G401.6 (cell line): ENCODE measurements at regions not wholly inside any gene's neighbourhood (a gene's known extent, or its start where the extent isn't known, plus 50 kb on each side); places are given as distances from the start of the nearest gene placed in this dataset.

ENCODE experiments used
- FAIRE-seq: peaks from 2 replicates; lab custom pipeline; 2012; peaks lifted over from hg19 to GRCh38; lab: Jason Lieb, UNC

DNA sequence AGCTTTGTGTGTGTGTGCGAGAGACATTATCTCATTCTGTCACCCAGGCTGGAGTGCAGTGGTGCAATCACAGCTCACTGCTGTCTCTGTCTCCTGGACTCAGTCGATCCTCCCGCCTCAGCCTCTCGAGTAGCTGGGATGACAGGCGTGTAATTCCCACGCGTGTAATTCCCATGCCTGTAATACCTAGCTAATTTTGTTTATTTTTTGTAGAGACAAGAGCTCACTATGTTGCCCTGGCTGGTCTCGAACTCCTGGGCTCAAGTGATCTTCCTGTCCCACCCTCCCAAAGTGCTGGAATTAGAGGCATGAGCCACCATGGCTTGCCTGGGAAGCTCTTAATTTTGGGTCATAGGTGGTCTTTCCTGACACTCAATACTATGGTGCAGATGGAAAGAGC, 205.3 kb upstream of the TNRC6C start:
- no peak for FAIRE-seq

DNA sequence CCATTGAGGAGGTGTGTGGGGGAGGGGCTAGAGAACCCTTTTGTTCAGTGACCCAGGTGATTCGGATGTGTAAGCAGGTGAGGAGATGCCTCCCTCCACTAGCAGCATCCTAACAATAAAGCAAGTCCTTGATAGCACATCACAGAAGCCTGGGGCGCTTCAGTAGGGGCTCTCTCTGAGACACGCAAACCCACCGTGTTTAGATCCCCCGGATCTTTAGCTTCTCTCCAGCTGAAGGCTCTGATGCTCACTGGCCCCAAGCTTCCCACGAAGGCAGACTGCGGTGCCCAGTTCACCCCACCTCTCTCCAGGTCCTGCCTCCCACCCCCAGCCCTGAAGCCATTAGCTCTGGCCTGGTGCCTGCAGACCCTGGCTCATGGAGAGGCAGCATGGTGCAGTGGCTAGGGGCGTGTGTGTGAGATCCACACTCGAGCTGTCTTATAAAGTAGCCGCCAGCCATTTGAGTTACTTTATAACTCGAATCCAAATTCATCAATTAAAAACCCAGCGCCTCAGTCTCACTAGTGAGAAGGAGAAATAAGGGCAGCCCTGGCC, 204.7 kb upstream of the TNRC6C start:
- no peak for FAIRE-seq

DNA sequence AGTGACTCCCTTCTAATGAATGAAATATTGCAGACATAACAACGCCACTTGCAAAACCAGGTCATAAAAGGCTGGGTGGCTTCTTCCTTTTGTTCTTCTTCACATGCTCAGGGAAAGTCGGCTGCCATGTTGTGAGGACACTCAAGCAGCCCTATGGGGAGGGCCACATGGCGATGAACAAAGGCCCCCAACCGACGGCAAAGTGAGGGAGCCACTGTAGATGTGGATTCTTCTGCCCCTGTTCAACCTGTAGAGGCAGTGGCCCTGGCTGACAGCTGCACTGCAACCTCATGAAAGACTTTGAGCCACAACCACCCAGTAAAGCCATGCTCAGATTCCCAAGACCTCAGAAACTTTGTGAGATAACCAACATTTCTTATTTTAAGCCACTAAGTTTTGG, 203.5 kb upstream of the TNRC6C start:
- FAIRE-seq: no peak

DNA sequence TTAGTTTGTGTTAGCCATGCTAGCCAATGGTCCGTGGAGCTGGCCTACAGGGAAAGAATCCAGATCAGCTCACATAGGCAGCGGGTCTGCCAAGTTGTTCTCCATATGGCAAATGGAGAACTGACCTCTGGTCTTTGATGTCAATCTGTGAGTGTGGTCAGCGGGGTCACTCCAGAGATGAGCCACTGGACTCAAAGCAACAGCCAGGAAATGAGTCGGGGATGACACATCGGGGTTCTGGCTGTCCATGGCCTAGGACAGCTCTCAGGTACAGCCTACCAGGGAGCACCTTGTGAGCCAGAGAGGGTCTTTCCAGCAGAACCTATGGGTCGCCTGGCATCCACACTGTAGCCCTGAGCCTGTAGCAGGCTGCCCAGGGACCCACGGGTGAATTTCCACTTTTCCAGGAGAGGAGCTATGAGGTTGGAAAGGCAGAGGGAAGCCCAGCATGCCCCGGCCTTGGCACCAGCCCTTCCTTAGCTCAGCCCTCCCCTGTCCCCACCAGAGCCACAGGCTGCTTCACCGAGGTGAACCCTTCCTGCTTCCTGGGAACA, 203.0 kb upstream of the TNRC6C start:
- no peak for FAIRE-seq

DNA sequence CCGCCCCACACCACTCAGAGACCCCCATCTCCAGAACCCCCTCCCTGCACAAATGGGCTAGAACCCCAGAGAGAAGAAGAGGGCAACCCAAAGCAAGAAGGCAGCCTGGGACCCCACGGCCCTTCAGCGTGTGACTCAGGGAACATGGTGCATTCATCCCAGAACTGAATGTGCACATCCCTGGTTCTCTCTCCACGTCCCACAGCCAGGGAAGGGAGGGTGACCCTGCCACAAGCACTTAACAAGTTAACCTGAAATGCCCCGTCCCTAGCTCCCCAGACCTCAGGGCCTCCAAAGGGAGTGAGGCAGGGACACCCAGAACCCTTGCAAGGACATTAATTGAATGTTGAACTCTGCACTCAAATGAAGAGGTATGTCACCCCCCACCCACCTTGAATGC, 202.5 kb upstream of the TNRC6C start:
- FAIRE-seq: no peak

DNA sequence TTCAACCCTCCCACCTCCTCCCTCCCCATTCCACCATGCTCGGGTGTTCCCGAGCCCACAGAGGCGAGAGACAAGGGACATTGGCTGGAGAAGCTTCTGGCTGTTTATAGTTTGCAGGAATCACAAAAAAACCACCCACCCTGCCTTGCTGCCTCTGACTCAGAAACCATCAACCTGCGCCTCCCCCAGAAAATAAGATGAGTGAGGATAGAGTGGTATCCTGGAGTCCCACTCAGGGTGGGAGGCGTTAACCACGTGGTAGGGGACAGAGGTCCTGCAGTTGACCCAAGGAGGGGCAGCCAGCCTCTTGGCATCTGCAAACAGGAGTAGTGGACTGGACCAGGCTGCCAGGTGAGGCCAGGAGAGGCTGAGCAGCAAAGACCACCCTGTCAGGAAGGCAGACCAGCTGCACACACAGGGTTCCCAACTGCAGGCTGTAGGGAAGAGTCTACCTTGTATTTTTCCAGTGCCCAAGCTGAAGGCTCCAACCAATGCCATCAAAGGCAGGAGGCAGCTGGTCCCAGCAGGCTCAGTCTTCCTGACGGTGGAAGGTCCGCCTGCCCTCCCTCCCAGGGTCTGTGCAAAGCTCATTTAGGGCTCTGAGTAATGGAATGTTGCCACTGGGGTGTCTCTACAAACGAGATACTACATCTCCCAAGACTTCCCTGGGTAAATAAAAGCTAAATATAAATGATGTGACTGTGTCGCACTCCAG, 201.5 kb upstream of the TNRC6C start:
- FAIRE-seq: no peak

DNA sequence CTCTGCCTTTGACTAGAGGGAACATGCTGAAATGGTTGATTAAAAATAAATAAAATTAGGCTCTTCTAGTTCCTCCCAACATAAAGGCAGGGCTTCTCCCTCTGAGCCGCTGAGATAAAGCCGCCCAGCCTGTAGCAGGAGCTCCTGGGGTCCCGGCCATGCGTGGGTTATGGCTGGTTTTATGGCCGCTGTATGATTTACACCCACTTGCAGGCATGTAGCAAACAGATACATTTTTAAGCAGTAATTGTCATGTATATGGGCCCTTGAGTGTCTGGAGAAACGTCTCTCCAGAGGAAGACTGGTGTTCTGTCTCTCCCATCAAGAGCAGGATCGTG, 201.0 kb upstream of the TNRC6C start:
- FAIRE-seq: no peak

DNA sequence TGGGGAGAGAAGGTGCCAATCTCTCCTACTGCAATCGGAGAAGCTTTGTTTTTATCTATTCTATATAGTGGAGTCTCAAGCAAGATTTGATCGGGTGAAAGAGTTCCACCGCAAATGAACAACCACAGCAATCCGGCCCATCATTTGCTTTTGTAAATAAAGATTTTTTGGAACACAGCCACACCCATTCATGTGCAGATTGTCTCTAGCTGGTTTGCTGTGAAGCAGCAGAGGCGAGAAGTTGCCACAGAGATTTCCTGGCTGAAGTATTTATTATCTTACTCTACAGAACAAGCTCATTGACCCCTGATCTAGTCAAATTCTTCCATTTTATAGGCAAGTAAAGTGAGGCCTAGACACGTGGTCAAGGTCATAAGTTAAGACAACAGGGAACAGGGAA, 195.5 kb upstream of the TNRC6C start:
- no peak for FAIRE-seq

DNA sequence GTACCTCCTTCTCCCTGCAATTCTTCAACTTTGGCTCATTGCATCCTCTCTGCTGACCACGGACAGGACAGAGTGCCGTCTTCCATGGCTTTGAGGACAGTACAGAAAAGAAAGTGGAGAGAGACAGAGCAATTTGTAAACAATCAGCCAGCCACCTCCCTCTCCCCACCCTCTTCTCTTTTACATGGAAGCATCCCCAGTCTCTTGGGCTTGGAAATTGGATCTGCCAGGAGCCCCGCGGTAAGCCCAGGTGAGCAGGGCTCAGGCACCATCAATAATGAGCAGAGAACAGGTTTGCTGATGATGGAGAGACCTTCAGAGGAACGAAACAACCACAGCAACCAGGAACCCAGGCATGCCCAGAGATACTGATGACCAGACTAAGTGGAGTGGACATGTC, 194.9 kb upstream of the TNRC6C start:
- no peak for FAIRE-seq

DNA sequence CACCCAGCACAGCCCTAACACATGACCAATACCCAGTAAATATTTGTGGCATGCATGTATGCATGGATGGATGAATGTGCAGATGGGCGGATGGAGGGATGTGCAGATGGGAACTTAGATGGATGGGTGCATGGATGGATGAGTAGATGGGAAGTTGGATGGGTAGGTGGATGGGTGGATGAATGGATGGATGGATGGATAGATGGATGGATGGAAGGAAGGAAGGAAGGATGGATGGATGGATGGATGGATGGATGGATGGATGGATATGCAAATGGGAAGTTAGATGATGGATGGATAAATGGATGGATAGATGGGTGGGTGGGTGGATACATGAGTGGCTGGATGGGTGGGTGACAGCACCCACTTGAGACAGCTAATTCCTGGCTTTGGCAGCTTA, 193.2 kb upstream of the TNRC6C start:
- no peak for FAIRE-seq

DNA sequence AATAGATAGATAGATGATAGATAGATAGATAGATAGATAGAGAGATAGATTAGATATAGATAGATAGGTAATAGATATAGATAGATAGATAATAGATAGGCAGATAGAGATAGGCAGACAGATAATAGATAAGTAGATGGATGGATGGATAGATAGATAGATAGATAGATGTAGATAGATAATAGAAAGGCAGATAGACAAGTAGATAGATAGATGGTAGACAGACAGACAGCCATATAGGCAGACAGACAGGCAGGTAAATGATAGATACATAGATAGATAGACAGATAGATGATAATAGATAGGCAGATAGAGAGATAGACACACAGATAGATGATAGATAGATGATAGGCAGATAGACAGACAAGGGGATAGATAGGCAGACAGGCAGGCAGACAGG, 191.4 kb upstream of the TNRC6C start:
- FAIRE-seq: no peak

DNA sequence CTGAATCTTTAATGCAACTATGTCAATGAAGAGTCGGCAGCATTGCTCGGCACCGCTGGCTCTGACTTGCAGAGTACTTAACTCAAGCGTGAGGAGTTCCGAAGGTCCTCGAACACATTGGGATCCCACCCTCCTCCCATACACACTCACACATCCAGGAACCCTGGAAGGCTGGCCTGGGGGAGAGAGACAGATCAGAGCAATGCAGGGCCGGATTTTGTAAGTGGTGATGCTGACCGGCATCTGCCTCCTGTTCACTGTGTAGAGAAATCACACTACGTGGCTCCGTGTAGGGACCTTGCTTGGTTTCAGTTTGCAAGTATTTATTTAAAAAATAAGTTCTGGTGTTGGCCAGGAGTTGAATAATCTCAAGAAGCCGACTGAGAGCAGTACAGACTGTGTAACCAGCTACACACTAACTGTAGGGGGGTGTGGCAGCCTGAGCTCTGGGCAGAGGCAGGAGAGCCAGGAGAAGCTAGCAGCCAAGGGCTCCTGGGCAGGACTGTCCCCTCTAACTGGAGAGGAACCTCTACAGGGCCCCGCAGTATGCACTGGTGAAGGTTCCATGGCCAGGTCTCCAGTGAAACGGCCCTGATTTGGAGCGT, 190.2 kb upstream of the TNRC6C start:
- no peak for FAIRE-seq

DNA sequence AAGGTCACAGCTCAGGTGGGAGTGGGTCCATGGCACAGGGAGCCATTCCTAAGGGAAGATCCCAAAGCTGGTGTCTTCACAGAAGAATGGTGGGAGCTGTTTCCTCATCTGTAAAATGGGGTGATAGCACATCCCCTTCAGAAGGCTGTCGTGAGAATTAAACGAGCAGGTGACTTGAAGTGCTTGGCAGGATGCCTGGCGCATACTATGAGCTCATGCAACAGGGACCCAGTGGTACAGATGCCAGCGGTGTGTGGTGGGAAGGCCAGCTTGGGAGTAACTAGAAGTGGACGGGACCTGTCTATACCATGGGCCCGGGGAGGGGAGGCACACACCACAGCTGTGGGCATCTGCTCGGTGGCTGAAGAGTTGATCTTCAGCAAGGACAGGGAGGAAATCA, 189.3 kb upstream of the TNRC6C start:
- no peak for FAIRE-seq

DNA sequence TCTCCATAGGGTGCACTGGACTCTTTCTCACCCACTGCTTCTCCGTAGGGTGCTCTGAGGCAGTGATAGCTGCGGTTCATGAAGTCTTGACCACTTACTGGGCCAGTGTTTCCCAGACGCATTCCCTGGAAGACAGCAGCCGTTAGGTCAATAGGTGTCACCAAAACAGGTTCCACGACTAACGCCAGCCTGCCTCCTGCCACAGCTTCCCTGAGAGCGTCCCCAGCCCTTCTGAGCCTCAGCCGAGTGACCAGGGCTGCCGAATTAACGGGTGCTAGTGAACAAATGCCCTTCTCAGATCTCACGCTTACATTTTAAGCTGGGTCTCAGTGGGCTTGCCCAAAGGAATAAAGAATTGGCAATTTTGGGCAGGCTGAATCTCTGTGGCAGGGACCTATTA, 188.7 kb upstream of the TNRC6C start:
- FAIRE-seq: no peak

DNA sequence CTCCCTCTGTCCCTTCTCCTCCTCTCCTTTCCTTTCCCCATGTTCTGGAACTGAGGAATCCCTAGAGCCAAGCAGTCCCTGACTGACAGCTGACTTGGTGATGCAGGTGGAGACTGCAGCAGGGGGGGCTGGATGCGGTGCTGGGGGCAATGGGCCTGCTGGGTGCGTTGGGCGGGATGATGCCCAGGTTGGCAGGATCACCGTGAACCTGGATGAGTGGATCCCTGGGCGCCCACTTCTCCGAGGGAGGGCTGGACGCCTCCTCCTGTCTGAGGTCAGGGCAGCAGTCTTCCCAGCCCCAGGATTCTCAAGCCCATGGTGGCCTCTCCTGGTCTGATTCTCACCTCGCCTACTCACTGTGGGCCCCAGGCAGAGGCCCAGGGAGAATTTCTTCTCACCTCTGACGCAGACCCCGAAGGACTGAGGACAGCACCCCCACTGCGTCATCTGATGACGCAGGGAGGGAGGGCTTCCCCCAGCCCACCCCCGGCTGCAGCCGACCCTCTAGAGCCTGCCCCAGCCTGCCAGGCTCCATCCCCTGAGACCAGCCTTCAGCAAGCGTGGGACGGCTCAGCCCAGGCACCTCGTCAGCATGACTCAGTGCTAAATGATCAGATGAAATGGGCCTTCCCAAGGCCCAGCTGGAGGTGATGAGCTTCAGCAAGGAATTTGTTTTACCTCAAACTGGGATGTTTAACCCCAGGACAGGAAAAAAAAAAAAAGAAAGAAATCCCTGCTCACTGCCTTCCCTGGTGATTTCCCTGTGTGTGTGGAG, 188.0 kb upstream of the TNRC6C start:
- no peak for FAIRE-seq

DNA sequence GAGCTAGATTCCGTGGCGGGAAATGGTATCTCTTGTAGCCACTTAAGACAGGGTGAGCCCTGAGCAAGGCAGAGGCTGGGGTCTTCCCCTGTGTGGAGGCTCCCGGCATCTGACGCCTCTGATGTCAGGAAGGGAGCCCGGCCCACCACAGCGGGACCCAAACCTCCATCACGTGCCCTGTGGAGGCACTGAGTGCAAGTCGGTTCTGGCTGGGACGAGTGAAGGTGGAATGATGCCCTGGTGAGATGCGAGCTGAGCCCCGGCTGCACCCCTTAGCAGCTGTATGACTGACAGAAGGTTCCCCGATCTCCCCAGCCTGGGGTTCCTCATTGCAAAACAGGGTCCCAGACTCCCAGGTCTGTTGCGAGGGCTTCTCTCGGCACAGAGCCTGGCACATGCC, 187.4 kb upstream of the TNRC6C start:
- FAIRE-seq: no peak

DNA sequence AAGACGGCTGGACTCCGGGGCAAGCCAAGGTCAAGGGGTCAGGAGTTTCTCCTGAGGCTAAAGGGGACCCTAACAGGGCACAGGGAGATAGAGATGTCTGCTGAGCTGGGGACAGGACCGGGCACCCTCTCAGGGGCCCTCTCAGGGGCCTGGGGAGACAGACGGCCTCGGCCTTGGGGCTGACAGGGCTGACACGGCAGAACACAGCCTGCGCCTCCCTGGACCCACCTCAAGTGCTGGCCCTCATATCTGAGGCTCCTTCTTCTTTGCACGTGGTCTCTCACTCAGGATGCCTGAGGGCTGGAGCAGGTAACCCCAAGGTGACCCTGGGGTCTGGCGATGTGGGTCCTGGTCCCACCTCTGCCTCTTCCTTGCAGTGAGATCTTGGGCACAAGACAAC, 186.9 kb upstream of the TNRC6C start:
- FAIRE-seq: no peak

DNA sequence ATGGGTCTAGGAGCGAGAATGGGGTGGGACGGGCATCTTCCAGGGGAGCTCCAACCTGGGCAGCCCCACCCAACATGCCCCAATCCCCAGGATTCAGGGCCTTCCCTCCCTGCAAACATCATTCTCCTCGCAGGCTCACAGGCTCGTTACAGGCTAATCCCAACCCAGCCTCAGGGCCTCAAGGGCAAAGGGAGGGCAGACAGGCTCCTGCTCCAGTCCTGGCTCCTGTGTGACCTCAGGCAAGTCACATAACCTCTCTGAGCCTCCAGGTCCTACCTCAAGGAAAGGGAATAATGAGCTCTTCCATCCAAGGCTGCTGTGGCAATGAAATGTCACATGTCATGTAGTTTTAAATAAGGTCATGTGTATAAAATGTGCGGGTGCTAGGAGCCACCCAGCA, 186.5 kb upstream of the TNRC6C start:
- no peak for FAIRE-seq

DNA sequence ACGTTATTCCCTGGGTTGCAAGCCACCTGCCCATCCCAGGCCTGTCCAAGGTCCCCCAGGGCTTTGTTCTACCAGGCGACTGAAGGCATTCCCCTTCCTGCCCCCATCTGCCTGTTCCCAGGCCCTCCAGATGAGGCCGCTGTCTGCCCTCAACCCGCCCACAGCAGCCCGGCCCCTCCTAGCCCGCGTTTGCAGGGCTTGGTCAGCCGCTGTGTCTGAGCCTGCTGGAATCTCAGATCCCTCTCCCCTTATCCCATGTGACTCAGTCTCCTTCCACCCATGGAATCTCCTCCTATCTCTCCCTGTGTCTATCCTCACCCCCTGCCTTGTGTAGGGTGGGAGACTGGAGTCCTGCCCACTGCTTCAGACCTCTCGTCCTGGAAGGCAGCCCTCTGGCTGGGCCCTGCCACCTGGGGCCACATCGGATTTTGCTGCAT, 186.0 kb upstream of the TNRC6C start:
- FAIRE-seq: no peak

DNA sequence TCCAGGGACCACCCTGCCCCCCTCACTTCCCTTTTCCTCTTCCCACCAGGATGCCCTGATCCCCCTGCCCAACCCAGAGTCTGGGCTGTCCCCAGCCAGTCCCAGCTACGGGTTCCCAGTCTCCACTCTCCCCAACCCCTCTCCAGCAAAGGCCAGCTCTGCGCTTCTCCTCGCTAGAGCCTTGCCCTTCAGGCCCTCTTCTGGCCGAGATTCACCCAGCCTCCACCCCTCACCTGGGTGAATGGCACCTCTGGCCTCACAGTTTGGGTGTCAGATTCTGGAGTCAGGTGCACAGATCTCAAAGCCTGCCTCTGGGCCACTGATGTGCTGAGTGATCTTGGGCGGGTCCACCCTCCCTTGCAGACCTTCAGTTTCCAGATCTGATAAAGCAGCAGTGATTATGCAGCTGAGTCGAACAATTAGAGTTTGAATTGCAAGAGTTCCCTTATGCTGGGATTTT, 185.6 kb upstream of the TNRC6C start:
- FAIRE-seq: no peak

DNA sequence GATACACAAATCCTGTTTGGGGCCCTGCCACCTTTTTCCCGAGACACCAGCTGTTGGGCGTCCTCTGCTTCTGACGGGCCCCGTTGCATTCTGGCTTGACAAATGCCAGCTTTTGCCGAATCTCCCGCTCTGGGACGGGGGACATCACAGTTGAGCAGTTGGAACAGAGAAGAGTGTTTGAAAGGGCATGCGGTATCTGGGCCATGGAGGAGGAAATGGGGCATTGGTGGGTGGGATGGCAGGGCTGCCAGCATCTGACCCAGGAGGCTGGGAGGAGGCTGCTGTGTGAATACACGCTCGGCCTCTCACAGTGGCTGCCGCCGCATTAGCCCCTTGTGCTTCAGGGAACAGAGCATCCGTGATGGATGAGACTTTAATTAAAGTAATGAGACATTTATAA, 184.3 kb upstream of the TNRC6C start:
- no peak for FAIRE-seq

DNA sequence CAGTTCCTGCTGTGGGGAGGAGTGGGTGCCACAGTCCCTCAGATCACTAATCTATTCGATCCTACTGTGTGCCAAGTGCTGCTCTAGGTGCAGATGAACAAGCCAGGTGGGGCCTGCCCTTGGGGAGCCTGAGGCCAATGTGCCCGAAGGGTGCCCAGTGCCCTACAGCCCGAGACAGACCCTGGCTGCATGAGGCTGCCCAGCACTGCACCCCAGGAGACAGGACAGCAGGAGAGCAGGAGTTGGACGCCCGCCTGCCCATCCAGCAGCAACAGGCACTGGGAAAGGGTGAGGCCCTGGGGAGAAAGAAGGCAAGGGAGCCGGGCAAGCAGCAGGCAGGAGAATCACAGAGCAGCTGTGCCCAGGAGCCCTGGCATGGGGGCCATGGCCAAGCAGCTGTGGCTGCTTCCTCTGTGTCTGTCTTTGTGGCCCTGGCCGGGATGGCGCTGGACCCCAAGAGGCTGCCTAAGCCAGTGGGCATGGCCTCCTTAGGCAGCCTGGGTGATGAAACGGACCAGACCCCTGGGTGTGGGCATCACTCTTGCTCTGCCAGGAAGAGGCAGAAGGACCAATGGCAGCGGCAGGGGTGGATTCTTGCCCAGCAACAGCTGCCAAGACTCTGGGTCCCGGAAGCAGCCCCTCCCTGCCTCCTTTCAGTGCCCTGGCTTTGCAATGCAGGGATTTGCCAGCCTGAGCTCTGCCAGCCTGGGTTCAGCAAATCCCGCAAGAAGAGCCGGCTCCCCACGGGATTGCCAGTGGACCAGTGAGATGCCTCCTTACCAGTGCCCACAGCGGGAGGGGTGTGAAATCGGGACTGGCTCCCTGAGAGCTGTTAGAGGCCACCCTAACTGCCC, 179.6 kb upstream of the TNRC6C start:
- no peak for FAIRE-seq
